ENCODE measurements at regions not wholly inside any gene's neighbourhood (a gene's known extent, or its start where the extent isn't known, plus 50 kb on each side); places are given as distances from the start of the nearest gene placed in this dataset.

- TF ChIP-seq, protein P1, sequence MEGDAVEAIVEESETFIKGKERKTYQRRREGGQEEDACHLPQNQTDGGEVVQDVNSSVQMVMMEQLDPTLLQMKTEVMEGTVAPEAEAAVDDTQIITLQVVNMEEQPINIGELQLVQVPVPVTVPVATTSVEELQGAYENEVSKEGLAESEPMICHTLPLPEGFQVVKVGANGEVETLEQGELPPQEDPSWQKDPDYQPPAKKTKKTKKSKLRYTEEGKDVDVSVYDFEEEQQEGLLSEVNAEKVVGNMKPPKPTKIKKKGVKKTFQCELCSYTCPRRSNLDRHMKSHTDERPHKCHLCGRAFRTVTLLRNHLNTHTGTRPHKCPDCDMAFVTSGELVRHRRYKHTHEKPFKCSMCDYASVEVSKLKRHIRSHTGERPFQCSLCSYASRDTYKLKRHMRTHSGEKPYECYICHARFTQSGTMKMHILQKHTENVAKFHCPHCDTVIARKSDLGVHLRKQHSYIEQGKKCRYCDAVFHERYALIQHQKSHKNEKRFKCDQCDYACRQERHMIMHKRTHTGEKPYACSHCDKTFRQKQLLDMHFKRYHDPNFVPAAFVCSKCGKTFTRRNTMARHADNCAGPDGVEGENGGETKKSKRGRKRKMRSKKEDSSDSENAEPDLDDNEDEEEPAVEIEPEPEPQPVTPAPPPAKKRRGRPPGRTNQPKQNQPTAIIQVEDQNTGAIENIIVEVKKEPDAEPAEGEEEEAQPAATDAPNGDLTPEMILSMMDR (IDR thresholded peaks at IDR 0.05), result no peak
- no peak for TF ChIP-seq POLR2A (IDR thresholded peaks at IDR 0.05)
Measured at GRCh38 chr2:220963930-220964329, 608.2 kb downstream of the EPHA4 start.

Measured in body of pancreas (tissue), 4 donors.